ENCODE measurements at regions not wholly inside any gene's neighbourhood (a gene's known extent, or its start where the extent isn't known, plus 50 kb on each side); places are given as distances from the start of the nearest gene placed in this dataset.

DNA sequence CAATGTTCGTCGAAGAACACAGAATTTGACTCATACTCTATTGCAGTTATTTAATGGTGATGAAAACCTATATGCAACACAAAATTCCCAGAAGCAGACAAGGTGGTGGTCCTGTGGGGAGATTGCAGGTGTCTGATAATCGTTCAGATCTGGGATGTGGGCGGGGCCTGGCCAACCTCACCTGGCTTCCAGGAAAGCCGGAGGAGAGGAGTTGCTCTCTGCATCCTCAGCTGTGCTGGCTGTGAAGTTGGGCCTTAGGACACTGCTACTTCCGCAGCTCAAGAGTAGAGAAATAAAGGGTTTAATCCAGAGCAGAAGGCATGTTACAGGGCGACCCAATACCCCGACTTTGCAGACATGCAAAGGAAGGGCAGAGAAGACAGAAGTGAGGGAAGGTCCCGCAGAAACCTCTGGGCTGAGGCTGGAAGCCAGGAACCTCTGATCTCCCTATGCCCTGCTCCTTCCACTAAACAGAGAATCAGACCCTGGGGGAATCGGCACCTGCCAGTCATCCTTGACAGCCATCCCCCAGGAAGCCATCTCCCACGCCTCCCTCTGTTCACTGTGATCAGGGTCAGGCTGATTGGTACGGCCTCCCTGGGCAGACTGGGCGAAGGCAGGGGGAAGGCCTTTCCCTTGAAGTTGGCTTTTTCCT lies 590.3 kb downstream of the AJAP1 start:
- no peak for DNase-seq

- no peak for DNase-seq
Measured at GRCh38 chr1:5242850-5243249, 588.4 kb downstream of the AJAP1 start.

GRCh38 chr1:5239911-5240310 lies 585.5 kb downstream of the AJAP1 start:
- DNase-seq = no peak

- no peak for DNase-seq
Measured at GRCh38 chr1:5238351-5239130, 584.1 kb downstream of the AJAP1 start.

GRCh38 chr1:5235355-5235899 lies 581.0 kb downstream of the AJAP1 start:
- DNase-seq = no peak

DNA sequence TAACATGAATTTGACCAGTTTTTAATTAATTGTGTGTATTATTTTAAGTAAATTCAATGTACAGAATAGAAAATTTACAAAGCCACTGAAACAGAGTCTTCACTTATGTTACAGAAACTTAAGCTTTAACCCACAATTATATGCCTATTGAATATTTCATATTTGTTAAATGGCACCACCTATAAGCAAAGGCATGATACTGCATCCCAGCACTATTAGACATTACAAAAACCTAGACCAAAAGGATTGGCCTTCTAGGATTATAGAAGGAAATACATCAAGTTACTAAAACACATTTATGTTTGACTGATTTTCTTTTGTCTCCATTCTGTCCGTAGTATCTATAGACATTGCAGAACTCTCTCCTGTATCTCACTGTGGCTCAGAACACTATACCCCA lies 578.1 kb downstream of the AJAP1 start:
- DNase-seq = no peak

GRCh38 chr1:5231541-5232315 lies 577.3 kb downstream of the AJAP1 start:
- no peak for DNase-seq

- DNase-seq = no peak
Measured at GRCh38 chr1:5227114-5227513, 572.7 kb downstream of the AJAP1 start.

DNA sequence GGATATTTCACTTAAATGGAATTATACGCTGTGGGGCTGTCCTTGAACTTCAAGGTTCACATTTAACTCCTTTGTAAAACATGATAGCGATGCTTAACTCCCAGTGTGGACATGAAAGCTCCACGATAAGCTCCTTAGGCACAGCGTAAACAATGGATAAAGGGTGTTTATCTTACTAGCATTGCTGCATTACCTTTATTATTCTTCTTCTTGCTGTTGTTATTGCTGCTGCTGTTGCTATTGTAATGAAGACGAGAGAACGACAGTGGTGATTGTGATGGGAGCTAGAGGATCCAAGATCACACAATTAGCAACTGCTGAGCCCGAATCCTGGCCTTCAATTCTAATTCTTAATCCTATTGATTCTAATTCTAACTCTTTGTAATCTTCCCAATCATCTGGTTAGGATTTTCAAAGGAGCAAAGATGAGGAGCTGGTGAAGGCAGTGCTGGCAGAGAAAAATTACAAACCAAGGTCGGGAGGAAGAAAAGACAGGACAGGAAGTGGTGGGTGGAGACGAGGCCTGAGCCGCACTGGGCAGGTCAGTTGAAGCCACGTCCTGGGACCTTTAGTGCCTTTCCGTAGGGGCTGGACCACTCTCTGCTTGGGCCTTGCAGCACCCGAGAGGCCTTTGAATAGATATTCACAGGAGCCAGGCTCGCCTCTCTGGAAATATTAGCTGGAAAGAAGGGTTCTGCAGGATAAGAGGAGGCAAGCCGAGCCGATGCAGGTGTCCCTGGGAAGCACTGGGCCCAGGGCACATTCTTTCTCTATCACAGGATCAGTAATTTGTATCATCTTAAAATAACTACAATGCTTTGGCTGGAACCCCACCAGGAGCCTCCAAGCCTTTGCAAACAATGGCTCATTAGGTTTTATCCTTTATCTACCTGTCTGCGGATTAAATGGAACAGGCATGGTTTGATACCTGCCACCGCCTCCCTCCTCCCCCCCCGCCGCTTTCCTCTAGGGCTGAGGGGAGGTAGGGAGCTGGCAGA lies 571.6 kb downstream of the AJAP1 start:
- no peak for DNase-seq

DNA sequence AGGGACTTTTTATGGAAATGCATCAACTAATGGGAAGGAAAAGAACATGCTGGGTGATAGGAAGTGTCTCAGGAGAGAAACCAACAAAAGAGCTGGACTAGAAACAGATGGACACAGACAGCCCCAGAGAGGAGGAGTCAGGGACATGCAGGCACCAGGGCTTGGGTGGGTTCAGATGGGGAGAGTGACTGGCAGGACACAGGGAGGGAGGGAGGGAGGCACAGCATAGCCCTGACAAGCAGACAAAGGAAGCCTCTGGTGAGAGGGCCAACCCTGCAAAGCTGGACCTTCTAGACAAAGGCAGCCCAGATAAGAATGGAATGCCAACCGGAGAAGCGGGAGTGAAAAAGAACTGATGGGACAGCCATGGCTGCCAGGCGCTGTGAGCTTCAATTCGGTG lies 568.8 kb downstream of the AJAP1 start:
- no peak for DNase-seq

- no peak for DNase-seq
Measured at GRCh38 chr1:5222626-5223025, 568.2 kb downstream of the AJAP1 start.

DNA sequence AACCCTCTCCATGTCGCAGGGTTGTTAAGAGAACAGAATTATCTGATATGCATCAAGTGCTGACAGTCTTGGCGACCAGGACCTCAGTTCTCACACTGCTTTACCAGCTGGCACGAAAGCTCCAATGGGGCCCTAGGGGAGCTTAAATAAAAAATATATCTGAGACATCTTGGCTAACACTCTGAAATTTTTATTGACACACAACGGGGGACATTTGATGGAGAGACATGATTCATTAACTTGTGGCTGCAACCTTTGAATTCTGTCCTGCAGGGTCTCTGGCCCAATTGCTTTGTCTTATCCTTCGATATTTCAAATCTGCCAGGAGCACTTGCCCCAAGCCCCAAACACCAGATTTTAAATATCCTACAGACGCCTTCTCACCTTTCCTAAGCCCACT lies 567.0 kb downstream of the AJAP1 start:
- no peak for DNase-seq

DNA sequence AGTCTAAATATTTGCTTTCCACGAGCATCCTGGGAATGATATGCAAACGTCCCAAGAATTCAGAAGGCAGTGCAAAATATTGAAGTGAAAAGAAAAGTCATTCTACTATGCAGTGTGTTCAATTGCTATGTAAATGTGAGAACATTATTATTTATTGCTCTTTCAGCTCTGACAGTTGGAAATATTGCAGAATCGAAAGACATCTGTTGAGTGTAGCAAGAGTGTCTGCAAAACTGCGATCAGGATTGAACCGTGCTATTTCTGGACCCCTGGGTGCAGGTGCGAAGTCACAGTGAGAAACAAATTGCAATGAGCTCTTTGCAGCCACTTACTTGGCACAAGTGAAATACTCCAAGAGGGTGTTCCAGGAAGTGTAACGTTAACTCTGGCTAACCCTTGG lies 566.4 kb downstream of the AJAP1 start:
- no peak for DNase-seq

- DNase-seq = no peak
Measured at GRCh38 chr1:5220421-5220820, 566.0 kb downstream of the AJAP1 start.

- no peak for DNase-seq
Measured at GRCh38 chr1:5200006-5200405, 545.6 kb downstream of the AJAP1 start.

- no peak for DNase-seq
Measured at GRCh38 chr1:5198328-5198727, 543.9 kb downstream of the AJAP1 start.

DNA sequence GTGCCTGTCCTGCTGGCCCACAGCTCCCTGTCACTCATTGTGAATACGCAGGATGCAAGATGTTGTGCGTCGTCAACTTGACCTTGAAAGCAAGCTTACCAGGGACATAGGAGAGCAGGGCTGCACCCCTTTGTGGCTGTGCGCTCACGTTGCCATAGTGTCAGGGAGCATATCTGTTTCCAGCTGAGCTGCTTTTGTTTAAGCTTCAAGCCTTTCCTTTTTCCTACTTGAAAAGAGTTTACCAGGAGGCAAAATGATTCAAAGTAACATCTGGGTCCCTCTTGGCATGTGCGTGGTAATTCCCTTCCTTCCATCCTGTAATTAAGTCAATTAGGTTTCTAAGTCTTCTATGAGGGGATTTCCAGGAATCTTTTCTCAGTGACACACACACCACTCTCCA lies 537.1 kb downstream of the AJAP1 start:
- no peak for DNase-seq

DNA sequence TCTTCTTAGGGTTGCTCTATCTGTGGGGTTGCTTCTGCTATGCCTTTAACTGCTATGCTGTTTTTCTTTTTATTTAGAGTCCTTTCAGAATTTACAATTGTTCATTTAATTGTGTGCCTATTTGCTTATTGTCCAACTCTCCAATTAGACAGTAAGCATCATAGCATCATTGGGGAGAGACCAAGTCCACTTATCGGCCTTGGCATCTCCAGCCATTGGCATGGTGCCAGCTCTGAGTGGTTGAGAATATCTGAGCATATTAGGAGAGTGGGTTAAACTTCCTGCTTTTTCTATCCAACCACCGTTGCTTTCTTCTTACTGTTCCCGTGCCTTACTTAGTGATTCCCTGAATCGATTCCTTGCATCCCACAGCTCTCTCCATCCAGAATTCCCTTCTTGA lies 535.0 kb downstream of the AJAP1 start:
- DNase-seq = no peak

DNA sequence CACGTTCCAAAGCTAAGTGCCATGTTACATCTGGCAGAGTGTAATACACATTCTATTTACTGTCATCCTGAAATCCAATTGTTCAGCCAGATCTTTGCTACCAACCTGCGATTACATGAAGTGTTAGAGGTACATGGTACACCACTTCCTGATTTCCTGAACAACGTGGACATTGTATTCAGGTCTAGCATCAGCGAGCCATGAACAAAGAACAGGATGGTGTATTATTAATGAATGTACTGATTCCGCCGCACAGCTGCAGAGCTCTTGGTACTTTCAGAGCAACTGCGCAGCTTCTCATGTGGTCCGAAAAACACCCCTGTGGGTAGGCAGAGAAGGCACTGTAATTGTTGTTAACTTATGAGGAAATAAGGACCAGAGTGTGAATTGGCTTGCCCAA lies 511.4 kb downstream of the AJAP1 start:
- no peak for DNase-seq

DNA sequence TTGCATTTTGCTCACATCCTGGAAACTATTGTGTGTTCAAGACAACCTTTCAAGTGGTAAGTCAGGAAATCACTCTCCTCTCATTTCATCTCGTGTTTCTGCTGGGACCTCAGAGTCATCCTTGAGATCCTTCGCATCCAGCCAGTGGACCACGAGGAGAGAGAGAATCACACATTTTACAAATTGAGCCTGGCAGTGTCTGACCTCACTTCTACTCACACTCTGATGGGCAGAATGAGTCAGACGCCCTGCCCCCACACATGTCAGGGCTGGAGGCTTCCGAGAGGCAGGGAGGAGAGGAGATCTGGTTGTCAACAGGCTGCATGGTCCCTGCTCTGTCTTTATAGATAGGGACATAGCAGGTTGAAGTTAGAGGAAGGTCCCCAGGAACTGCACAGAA lies 509.7 kb downstream of the AJAP1 start:
- peak; percentile 2 for DNase-seq

DNA sequence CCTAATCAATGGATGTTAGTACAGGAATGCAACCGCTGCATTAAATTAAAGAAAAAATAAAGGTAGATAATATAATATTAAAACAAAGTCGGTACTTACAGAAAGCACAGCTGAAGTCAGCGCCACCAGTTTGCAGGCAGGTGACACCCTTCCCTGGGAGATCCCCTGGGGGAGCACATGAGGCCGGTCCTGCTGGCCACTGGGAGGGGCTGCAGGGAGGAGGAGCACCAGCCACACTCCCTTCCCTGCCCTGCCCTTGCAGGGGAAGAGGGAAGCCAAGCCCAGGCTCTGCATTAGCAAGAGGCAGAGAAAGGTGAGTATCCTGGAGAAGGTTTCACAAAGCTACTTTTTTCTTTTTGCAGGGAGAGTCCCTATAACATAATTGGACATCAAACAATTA lies 507.0 kb downstream of the AJAP1 start:
- no peak for DNase-seq

GRCh38 chr1:5157175-5157574 lies 502.8 kb downstream of the AJAP1 start:
- no peak for DNase-seq

All from OCI-M1 (cell line).